GM06990 (cell line): ENCODE measurements at regions not wholly inside any gene's neighbourhood (a gene's known extent, or its start where the extent isn't known, plus 50 kb on each side); places are given as distances from the start of the nearest gene placed in this dataset.

Experiments
- DNase-seq: peaks from one replicate; pipeline ENCODE4 v3.0.0-alpha.2; 2011; ENCODE audit not compliant: insufficient read length; ENCODE audit errors: extremely low read depth
- H3K27me3 ChIP-seq: replicated peaks from 2 replicates; pipeline ENCODE4 v1.6.0; 2011; ENCODE audit warnings: low read length; ENCODE audit not compliant: control insufficient read depth, insufficient read depth
- H3K36me3 ChIP-seq: 2 replicates; pipeline ENCODE4 v1.5.1; 2011; ENCODE audit warnings: low read length; ENCODE audit not compliant: control insufficient read depth, insufficient read depth
- H3K4me3 ChIP-seq: replicated peaks from 2 replicates; pipeline ENCODE4 v1.5.1; 2011; ENCODE audit warnings: low read depth, mild to moderate bottlenecking, control low read depth, low read length
- TF ChIP-seq, protein P1 (sequence below): IDR thresholded peaks from 2 replicates; pipeline ENCODE4 v1.5.1; 2011; ENCODE audit warnings: low read length, control low read depth, mild to moderate bottlenecking, inconsistent platforms; ENCODE audit not compliant: insufficient read depth, poor library complexity, severe bottlenecking

DNA sequence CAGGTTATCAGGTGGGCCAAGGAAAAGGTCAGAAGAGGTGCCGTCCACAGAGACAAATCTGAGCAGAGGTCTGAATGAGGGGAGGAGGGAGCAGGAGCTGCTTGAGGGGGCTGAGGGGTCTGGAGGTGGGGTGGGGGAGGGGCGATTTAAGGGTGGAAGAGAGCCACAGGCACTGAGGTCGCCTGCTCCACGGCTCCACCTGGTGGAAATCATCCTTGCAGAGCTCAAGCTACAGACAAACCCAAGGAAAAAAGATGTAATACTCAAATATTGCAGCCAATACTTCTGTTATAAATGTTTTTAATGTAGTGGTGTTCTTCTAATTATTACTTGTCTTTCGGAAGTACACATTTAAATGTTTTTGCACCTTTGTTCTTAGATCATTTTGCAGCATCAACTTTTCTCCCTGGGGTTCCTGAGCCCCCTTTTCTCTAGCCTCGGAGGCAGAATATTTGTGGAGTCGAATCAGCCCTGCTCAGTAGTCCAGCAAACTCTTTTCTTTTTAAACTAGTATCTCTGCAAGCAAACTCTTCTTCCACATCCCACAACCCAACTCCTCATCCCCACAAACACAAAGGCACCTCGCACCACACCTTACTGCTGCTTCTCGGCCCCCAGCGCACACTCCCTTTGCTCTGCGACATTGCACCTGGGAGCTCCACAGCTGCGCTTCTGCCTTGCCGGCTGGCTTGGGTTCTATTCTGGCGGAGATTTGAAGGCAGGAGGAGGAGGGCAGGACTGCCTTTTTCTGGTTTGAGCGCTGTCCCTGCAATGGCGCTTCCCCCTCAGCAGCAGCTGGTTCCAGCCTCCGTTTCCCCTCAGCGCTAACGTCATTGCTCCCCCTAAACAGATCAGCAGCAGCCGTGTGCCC is 51.0 kb upstream of the TFAP2A start:
- TF ChIP-seq, protein P1, sequence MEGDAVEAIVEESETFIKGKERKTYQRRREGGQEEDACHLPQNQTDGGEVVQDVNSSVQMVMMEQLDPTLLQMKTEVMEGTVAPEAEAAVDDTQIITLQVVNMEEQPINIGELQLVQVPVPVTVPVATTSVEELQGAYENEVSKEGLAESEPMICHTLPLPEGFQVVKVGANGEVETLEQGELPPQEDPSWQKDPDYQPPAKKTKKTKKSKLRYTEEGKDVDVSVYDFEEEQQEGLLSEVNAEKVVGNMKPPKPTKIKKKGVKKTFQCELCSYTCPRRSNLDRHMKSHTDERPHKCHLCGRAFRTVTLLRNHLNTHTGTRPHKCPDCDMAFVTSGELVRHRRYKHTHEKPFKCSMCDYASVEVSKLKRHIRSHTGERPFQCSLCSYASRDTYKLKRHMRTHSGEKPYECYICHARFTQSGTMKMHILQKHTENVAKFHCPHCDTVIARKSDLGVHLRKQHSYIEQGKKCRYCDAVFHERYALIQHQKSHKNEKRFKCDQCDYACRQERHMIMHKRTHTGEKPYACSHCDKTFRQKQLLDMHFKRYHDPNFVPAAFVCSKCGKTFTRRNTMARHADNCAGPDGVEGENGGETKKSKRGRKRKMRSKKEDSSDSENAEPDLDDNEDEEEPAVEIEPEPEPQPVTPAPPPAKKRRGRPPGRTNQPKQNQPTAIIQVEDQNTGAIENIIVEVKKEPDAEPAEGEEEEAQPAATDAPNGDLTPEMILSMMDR: peak; percentile 73
- DNase-seq: peak; percentile 23
- no peaks in the 10 kb centered on the region for H3K36me3 ChIP-seq

More for the DNA sequence above, 51.0 kb upstream of the TFAP2A start:
- Histone ChIP-seq H3K4me3 (no peak overlapping the region), H3K27me3 (no peaks in the 10 kb centered on the region)
